HG03457 (cell line): ENCODE measurements at regions not wholly inside any gene's neighbourhood (a gene's known extent, or its start where the extent isn't known, plus 50 kb on each side); places are given as distances from the start of the nearest gene placed in this dataset.

Experiments used
- ATAC-seq: cut with Tn5 transposase; IDR thresholded peaks from one replicate; pipeline ENCODE4 v1.9.1; 2021; ENCODE audit warnings: moderate number of reproducible peaks; ENCODE audit not compliant: unreplicated experiment

- ATAC-seq: no peak
Observed at GRCh38 chr1:239779962-239780361, 311.7 kb upstream of the FMN2 start.

DNA sequence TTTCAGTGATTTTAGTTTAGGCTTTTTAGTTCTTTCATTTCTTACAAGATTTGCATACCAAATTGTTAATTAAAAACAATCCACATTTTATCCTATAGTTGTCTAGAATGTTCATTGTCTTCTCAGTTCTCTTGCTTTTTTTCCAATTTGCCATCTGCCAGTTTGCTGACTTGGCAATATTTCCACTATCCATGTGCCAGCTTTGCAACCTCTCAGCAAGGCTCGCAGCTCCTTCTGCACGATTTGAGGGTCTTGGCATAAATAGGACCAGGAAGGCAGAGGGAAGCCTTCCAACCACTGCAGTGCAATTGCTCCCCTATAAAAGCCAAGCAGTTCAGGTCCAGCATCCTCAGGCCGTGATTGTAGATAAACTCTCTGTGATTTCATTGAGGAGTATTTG is 306.8 kb upstream of the FMN2 start:
- no peak for ATAC-seq

DNA sequence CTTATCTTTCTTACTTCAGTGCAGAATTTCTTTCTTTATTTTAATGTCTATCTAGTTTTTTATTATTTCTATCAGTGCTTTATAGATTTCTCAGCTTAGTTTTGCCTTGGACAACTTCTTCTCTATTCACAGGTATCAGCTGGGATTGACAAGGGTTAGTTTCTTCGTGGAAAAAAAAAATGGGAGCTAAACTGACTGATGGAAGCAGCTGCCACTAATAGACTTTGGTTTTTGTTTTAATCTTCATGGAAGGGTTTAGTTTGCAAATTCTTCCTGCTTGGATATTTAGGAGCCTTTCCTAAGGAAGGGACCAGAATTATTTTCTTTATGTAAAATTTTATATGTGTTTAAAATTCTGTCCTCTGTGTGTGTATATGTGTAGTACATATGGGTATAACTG is 306.1 kb upstream of the FMN2 start:
- no peak for ATAC-seq

DNA sequence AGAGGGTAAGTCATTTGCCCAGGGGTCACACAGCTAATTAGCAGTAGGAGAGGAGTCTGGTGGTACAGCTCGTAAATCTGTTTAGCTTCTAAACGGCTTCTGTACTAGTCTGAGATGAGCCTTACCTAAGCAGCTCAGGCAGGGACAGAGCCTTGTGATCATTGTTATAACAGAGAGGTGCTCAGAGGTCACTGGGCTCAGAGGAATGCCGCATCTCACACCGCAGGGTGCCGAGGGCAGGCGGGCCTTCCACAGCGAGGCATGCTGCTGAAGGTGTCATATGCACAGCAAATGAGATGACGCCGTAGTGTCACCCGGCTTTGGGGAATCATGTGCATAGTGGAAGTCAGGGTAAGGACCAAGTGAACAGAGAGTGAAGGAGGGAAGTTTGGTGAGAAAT is 305.2 kb upstream of the FMN2 start:
- no peak for ATAC-seq

- no peak for ATAC-seq
Observed at GRCh38 chr1:239792157-239792556, 299.5 kb upstream of the FMN2 start.

GRCh38 chr1:239795304-239795703 is 296.4 kb upstream of the FMN2 start:
- ATAC-seq: no peak

DNA sequence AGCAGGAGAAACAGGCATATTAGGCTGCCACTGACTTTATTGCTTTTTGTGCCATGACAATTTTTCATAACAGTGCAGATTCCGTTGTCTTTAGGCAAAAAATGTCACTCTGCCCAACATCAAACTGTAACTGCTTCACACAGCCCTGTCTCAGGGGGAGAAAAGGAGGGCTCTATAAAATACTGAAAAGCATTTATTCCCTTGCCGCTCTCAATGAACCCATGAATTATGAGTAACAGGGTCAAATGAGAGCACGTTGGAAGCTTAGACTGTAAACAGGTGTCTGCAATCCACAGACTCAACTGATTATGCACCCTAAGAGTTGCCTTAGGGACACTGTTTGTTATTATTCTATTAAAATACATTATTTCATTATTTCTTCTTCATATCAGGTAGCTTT is 292.1 kb upstream of the FMN2 start:
- no peak for ATAC-seq

DNA sequence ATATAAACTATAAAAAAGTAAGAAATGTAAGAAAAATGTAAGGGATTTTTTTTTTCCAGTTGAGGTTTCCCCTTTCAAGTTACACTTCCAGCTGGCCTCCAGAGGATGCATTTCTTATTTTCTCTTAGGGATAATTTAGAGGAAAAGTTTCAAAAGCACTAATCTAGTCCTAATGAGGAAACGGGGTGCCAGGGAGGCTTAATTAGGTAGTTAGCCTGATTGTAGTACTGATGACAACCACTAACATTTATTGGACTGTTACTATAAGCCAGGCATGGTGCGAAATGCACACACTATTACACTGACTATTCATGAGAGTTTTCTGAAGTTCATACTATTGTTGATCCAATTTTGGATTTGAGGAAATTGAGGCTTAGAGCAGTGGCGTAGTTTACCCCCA is 290.8 kb upstream of the FMN2 start:
- ATAC-seq: no peak

DNA sequence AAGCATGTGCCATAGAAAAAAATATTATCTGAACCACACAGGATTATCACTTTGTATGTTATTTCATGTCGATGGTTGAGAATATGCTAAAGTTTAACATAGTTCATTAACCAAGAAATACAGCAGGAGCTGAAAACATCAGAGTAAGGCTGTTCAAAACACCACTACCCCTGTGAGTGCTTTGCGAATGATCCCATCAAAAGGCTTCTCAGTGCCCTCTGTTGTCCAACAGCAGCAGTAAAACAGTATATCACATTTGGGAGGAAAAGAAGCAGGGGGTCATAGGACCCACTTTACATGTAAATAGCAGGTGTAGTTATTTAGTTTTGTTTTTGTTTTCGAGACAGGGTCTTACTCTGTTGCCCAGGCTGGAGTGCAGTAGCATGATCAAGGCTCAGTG is 289.4 kb upstream of the FMN2 start:
- ATAC-seq: no peak

DNA sequence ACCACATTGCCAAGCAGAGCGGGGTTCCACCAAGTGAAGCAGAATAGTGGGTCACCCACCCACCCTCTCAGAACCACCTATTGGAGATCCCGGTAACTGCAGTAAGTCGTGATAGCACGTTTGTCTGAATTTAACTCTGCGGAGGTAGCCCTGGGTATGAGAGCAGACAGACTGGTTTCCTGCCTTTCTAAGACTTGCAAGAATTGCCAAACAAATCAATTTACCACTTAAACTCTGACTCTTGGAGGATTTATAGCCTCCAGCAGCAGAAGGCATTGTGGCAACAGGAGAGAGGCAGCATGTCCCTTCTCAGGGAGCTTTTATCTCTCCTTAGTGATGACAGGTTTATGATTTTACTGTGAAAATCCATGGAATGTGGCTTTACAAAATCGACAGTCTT is 287.9 kb upstream of the FMN2 start:
- no peak for ATAC-seq

GRCh38 chr1:239804266-239804665 is 287.4 kb upstream of the FMN2 start:
- no peak for ATAC-seq

DNA sequence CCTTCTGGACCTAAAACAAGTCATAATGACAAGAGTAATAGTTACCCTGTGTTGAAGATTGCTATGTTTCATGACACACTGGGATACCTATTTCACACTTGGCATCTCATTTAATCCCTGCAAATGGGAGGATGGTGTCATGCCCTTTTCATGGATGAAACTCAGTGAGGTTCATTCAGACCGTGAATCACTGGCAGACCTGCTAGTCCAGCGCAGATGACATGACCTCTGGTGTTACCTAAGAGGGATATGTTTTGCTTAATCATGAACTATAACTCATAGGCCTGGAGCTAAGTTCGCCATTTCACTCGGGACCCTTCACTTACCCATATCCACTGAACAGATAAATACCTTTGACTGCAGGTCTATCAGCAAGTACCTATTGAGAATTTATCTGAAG is 286.6 kb upstream of the FMN2 start:
- ATAC-seq: no peak

DNA sequence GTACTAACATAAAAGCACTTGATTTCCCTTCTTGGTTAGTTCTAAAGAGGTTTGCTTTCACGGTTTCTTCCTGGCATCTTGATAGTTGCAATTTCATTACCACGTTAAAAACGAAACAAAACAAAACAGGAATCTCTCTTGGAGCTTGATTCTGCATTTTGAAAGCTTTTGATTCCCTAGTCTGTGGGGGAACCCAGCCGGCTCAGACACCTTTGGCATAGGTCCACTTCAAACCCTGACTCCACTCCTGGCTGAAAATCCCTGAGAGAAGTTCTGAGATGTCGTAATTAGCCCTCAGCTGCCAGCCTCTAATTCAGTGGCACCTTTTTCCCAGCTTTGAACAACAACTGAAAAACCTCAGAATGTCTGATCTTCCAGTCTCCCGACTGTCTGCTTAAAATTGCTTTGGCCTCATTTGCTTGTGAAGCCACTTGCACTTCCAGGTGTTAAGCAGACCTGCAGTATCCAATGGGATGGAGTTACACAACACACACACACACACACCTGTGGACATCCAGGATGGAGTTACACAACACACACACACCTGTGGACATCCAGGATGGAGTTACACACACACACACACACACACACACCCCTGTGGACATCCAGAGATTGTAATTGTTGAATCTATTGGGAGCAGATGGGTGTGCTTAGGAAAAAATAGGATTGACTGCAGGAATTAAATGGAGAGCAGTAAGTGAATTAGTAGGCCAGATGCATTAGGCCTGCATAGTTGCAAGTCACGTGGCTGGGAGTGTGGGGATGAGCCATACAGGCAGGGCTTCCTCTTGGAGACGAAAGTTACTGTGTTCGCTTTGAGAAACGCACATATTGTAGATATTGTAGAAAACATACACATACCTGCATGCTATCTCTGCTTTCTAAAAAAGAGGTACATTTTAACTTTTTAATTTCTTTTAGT is 285.6 kb upstream of the FMN2 start:
- ATAC-seq: no peak

- no peak for ATAC-seq
Observed at GRCh38 chr1:239806897-239807296, 284.8 kb upstream of the FMN2 start.

DNA sequence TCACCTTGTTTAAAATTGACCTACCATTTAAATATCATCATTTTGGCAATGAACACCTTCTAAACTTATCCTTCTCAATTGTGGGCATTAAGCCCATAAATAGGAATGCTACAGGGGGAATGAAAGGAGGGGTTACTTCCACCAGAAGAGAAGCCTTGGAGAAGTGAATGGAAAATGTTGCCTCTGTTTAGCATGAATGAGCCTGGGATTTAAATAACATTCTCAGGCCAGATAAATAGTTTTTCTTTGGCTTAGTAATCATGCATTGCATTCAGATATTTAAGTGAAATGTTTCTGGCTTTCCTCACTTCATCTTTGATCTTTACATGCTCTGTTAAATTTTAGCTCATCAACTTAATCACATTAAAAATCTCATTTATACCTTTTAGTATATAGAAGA is 284.3 kb upstream of the FMN2 start:
- no peak for ATAC-seq

- ATAC-seq: no peak
Observed at GRCh38 chr1:239810061-239810481, 281.6 kb upstream of the FMN2 start.

DNA sequence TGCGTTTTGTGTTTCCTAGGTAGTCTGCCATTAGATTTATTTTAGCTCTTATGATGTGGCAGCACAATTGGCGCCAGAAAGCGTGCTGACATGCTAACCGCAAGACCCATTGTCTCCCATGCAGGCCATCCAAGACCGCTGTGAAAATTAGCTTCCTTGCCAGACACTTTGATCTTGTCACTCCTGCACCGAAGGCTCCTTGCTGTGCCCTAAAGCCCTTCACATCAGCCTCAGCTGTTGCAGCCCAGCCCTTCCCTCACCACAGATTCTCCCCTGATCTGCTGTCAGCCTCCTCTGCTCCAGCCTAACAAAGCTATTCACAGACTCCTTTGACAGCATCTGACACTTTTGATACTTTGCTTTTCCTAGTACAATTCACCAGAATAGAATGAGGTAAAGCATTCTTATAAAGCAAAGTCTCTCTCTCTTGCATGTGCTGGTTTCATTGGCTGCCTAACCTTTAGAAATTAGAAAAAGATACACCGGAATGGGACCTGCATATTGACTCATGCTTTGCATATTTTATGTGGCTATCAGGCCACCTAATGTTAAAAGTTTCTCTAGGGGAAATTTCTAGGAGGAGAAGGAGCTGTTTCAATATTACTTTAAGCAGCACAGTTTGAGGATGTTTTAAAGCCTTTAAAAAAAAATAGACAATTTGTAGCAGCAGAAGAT is 280.3 kb upstream of the FMN2 start:
- no peak for ATAC-seq

DNA sequence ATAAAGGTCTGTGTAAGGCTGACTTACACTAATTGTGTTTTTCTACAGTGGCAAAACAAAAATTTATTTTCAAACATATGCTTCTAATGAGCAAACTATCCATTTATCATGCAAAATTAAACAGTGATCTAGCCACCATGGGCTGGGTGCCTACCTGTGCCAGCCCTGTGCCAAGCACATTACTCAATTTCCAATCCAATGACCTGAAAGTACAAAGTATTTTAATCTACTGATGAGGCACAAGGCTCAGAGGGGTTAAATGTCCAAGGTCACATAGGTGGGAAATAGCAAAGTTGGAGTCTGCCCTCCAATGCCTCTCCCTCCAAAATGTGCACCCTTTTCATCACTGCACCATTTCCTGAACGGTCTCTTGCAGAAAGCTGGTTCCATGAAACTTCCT is 279.1 kb upstream of the FMN2 start:
- ATAC-seq: no peak

DNA sequence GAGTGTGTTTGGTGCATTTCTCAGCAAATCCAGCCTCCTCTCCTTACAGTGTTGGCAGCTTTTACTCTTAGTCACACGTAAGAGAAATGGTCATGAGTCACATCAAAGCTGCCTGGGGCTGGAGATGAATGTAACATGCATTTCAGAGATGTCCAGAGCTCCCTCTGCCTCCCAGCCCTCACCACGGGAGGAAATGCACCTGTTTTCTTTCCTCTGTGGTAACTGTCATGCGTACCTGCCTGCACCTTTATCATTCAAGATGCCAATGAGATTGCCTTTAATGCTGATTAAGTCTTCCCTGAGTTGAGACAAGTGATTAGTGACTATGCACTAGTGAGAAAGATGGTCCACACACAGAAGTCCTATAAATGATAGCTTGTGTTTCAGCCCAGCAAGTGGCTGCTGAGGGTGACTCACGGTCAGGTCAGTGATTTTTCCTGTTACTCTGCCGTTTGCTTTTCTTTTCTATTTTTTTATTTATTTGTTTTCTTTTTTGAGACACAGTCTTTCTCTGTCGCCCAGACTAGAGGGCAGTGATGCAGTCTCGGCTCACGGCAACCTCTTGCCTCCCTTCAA is 277.3 kb upstream of the FMN2 start:
- no peak for ATAC-seq

- ATAC-seq: no peak
Observed at GRCh38 chr1:239815074-239815473, 276.6 kb upstream of the FMN2 start.

DNA sequence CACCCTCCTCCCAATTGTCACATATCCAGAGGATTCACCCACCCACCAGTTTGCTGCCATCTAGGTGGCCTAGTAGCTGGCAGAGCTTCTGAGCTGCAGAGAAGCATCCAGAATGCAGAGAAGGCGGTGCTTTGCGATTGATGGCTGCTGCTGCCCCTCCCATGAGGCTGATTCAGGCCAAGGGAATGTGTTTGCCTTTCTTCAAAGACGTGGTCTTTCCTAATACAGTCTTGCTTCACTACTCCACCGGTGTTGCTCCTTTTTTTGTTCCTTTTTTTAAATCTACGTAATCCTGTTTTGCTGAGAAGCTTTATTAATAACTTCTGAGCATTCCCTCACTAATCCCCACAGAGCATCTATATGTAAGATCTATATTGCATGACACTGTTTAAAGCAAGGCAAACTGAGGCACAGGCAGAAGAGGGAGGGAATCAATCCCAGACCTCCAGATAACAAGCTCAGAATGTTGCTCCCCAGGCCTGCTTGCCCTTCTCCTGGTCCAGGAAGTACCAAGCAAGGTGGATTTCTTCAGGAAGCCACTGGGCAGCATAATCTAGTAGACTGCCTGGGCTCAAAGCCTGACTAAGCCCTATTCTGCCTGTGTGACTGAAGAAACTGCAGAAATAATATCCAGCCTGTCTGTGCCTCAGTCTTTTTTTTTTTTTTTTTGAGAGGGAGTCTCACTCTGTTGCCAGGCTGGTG is 275.5 kb upstream of the FMN2 start:
- ATAC-seq: no peak
